GM18907 (cell line): ENCODE measurements at regions not wholly inside any gene's neighbourhood (a gene's known extent, or its start where the extent isn't known, plus 50 kb on each side); places are given as distances from the start of the nearest gene placed in this dataset.

Experiments used
- ATAC-seq: cut with Tn5 transposase; IDR thresholded peaks from one replicate; pipeline ENCODE4 v1.9.1; 2021; ENCODE audit warnings: mild to moderate bottlenecking, moderate library complexity; ENCODE audit not compliant: unreplicated experiment

- no peak for ATAC-seq
These were observed 50.1 kb upstream of the ASAP2 start for GRCh38 chr2:9156483-9156882.

GRCh38 chr2:9154061-9154460 lies 52.6 kb upstream of the ASAP2 start:
- no peak for ATAC-seq

- ATAC-seq: no peak
These were observed 53.0 kb upstream of the ASAP2 start for GRCh38 chr2:9153643-9153980.

- no peak for ATAC-seq
These were observed 53.5 kb upstream of the ASAP2 start for GRCh38 chr2:9152975-9153642.

GRCh38 chr2:9150906-9151305 lies 55.7 kb upstream of the ASAP2 start:
- ATAC-seq: no peak

- no peak for ATAC-seq
These were observed 56.1 kb upstream of the ASAP2 start for GRCh38 chr2:9150568-9150900.

- no peak for ATAC-seq
These were observed 56.7 kb upstream of the ASAP2 start for GRCh38 chr2:9149726-9150567.

- no peak for ATAC-seq
These were observed 57.3 kb upstream of the ASAP2 start for GRCh38 chr2:9149388-9149660.

- ATAC-seq: no peak
These were observed 60.0 kb upstream of the ASAP2 start for GRCh38 chr2:9146646-9147045.

- ATAC-seq: no peak
These were observed 60.7 kb upstream of the ASAP2 start for GRCh38 chr2:9145752-9146430.

- ATAC-seq: no peak
These were observed 61.4 kb upstream of the ASAP2 start for GRCh38 chr2:9145109-9145751.

GRCh38 chr2:9144617-9145016 lies 62.0 kb upstream of the ASAP2 start:
- no peak for ATAC-seq

- no peak for ATAC-seq
These were observed 62.6 kb upstream of the ASAP2 start for GRCh38 chr2:9144046-9144445.

GRCh38 chr2:9143264-9143815 lies 63.3 kb upstream of the ASAP2 start:
- no peak for ATAC-seq

GRCh38 chr2:9142551-9143263 lies 63.9 kb upstream of the ASAP2 start:
- ATAC-seq: peak; percentile 78

- no peak for ATAC-seq
These were observed 64.7 kb upstream of the ASAP2 start for GRCh38 chr2:9141706-9142460.

- ATAC-seq: no peak
These were observed 65.4 kb upstream of the ASAP2 start for GRCh38 chr2:9141091-9141667.

- ATAC-seq: no peak
These were observed 66.0 kb upstream of the ASAP2 start for GRCh38 chr2:9140645-9141044.

GRCh38 chr2:9139491-9140443 lies 66.8 kb upstream of the ASAP2 start:
- no peak for ATAC-seq
